OCI-LY3 (cell line): ENCODE measurements at regions not wholly inside any gene's neighbourhood (a gene's known extent, or its start where the extent isn't known, plus 50 kb on each side); places are given as distances from the start of the nearest gene placed in this dataset.

Experiments used
- CTCF ChIP-seq: fragments of 200-600, 300-600 bp; sonication (generic); IDR thresholded peaks from 2 replicates; pipeline ENCODE4 v1.5.1; 2014; ENCODE audit warnings: antibody characterized with exemption, low read length, low read depth
- EZH2phosphoT487 ChIP-seq: fragments of 200-600 bp; shearing (Covaris generic); IDR thresholded peaks from 2 replicates; pipeline ENCODE4 v1.6.1; 2018; ENCODE audit warnings: antibody characterized with exemption, mixed run types, low read depth

DNA sequence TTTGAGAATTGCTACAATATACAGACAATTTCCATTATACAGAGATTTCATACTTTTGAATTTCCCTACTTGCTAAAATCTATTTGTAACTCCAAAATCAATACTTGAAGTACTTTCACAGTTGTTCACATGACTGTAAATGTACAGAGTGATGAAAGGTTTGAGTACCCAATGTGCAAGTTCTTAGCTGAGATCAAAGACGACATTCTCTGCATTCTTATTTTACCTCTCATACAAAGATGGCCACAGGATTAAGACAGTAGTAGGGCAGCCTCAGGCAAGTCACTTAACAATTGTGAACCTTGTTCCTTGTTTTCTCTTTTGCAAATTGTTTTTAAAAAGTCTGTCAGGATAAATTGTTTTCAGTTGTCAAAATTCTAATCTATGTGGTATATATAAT lies 255.9 kb upstream of the KITLG start:
- TF ChIP-seq CTCF (no peak), EZH2phosphoT487 (no peak)
